ENCODE measurements at regions not wholly inside any gene's neighbourhood (a gene's known extent, or its start where the extent isn't known, plus 50 kb on each side); places are given as distances from the start of the nearest gene placed in this dataset.

GRCh38 chr5:116650544-116650943 lies 75.9 kb upstream of the SEMA6A start:
- ChIA-PET CTCF (no interaction called here), POLR2A (no interaction called here)
- no peak overlapping the region for H3K27ac Mint-ChIP-seq
- H3K27me3 Mint-ChIP-seq = peaks cover 9% of the 10 kb centered on the region
- no peaks in the 10 kb centered on the region for H3K36me3 Mint-ChIP-seq (ENCODE audit: low read depth)
- H3K4me1 Mint-ChIP-seq = no peaks in the 10 kb centered on the region
- no peak for DNase-seq
- no peak for ATAC-seq (ENCODE audit: low read depth)
- H3K4me3 Mint-ChIP-seq = no peak overlapping the region
- intact Hi-C loops (cut with micrococcal nuclease) = no loop called here
- no peak for TF ChIP-seq CTCF (IDR thresholded peaks at IDR 0.05)
- no peaks in the 10 kb centered on the region for H3K9me3 Mint-ChIP-seq

- Mint-ChIP-seq H3K4me1 (no peaks in the 10 kb centered on the region), H3K27me3 (peaks cover 5% of the 10 kb centered on the region), H3K9me3 (no peaks in the 10 kb centered on the region), H3K27ac (no peak overlapping the region), H3K36me3 (ENCODE audit: low read depth) (no peaks in the 10 kb centered on the region), H3K4me3 (no peak overlapping the region)
- TF ChIP-seq CTCF (IDR thresholded peaks at IDR 0.05) = no peak
- CTCF ChIA-PET = no interaction called here
- no peak for DNase-seq
- ATAC-seq (ENCODE audit: low read depth) = no peak
- POLR2A ChIA-PET = no interaction called here
- intact Hi-C loops (cut with micrococcal nuclease) = no loop called here
Measured at GRCh38 chr5:116646611-116647289, 72.1 kb upstream of the SEMA6A start.

- TF ChIP-seq CTCF (IDR thresholded peaks at IDR 0.05) = no peak
- H3K27ac Mint-ChIP-seq = no peak overlapping the region
- H3K4me1 Mint-ChIP-seq = no peaks in the 10 kb centered on the region
Measured at GRCh38 chr5:116645627-116646026, 71.0 kb upstream of the SEMA6A start.

GRCh38 chr5:116640236-116640635 lies 65.6 kb upstream of the SEMA6A start:
- Mint-ChIP-seq H3K36me3 (ENCODE audit: low read depth) (no peaks in the 10 kb centered on the region), H3K27me3 (no peaks in the 10 kb centered on the region), H3K4me3 (no peak overlapping the region), H3K9me3 (no peaks in the 10 kb centered on the region), H3K27ac (no peak overlapping the region), H3K4me1 (no peaks in the 10 kb centered on the region)
- DNase-seq (no peak), ATAC-seq (ENCODE audit: low read depth) (no peak)
- CTCF ChIA-PET = no interaction called here
- POLR2A ChIA-PET = no interaction called here
- TF ChIP-seq CTCF (IDR thresholded peaks at IDR 0.05) = no peak
- intact Hi-C loops (cut with micrococcal nuclease) = no loop called here

More at GRCh38 chr5:116645627-116646026, 71.0 kb upstream of the SEMA6A start:
- intact Hi-C loops (cut with micrococcal nuclease) = no loop called here
- ChIA-PET POLR2A (no interaction called here), CTCF (no interaction called here)
- Mint-ChIP-seq H3K4me3 (no peak overlapping the region), H3K36me3 (ENCODE audit: low read depth) (no peaks in the 10 kb centered on the region), H3K27me3 (no peaks in the 10 kb centered on the region), H3K9me3 (no peaks in the 10 kb centered on the region)
- ATAC-seq (ENCODE audit: low read depth) (no peak), DNase-seq (no peak)

GRCh38 chr5:116637149-116637740 lies 62.6 kb upstream of the SEMA6A start:
- CTCF ChIA-PET = no interaction called here
- H3K4me1 Mint-ChIP-seq = no peaks in the 10 kb centered on the region
- DNase-seq = no peak

More at GRCh38 chr5:116637149-116637740, 62.6 kb upstream of the SEMA6A start:
- Mint-ChIP-seq H3K27me3 (peaks cover 1% of the 10 kb centered on the region), H3K27ac (no peak overlapping the region), H3K9me3 (no peaks in the 10 kb centered on the region), H3K36me3 (ENCODE audit: low read depth) (no peaks in the 10 kb centered on the region), H3K4me3 (no peak overlapping the region)
- ATAC-seq (ENCODE audit: low read depth) = no peak
- intact Hi-C loops (cut with micrococcal nuclease) = no loop called here
- POLR2A ChIA-PET = no interaction called here
- no peak for TF ChIP-seq CTCF (IDR thresholded peaks at IDR 0.05)

Measured in activated B cell treated with CpG ODN at 0.5 μM for 24 hours (primary cell).